ENCODE measurements at regions not wholly inside any gene's neighbourhood (a gene's known extent, or its start where the extent isn't known, plus 50 kb on each side); places are given as distances from the start of the nearest gene placed in this dataset.

DNA sequence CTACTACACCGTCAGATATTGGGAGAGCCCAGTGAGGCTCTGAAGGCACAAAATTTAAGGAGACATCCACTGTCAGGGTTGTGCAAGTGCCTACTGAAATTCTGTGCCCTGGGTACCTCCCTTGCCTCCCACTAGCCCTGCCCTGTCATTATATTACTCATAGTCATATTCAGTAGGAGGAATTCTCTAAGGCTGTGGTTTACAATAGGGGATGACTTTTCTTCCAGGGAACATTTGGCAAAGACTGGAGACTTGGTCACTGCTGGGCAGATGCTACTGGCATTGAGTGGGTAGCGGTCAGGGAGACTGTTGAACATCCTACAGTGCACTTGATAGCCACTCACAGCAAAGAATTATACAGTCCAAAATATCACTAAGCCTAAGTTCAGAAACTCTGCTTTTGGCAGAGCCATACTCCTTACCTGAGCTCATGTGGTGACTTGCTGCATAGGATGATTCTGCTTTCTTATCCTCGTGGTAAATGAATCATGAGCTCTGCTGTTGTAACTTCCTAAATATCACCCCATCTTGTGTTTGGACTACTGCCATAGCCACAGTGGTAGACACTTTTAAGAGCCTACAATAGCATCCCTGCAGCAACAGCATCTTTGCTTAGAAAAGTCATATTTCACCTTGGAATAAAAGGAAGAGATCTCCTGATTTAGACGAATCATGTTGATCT is 563.4 kb upstream of the PLXNA2 start:
- no peak for DNase-seq

DNA sequence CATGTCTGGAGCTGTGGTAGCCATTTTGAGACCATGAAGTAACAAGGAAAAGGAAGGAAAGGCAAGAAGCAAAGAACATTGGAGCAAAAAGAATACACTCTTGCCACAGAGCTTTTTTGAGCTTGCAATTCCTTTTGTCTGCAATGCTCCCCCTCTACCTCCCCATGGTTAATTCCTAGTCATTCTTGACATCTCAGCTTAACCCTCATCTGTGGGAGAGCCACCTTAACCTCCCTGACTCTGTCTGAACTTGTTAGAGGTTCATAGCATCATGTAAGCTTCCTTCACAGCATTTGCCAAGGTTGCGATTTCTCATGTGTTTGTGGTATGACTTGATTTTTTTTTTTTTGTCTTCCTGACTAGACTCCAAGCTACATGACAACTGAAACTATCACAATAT is 564.1 kb upstream of the PLXNA2 start:
- no peak for DNase-seq

DNA sequence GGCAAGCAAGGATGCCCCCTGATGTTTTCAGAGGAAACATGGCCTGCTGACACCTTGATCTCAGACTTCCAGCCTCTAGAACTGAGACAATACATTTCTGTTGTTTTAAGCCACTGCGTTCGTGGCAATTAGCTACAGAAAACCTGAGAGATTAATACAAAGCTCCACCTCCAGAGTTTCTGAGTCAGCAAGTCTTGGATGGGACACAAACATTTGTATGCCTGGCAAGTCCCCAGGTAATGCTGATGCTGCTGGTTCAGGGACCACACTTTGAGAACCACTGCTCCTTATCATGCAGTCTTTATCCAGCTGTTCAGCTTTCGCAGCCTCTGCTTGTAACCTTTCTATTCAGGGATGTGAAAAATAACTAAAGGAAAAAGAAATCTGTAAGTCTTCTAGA is 565.7 kb upstream of the PLXNA2 start:
- no peak for DNase-seq

DNA sequence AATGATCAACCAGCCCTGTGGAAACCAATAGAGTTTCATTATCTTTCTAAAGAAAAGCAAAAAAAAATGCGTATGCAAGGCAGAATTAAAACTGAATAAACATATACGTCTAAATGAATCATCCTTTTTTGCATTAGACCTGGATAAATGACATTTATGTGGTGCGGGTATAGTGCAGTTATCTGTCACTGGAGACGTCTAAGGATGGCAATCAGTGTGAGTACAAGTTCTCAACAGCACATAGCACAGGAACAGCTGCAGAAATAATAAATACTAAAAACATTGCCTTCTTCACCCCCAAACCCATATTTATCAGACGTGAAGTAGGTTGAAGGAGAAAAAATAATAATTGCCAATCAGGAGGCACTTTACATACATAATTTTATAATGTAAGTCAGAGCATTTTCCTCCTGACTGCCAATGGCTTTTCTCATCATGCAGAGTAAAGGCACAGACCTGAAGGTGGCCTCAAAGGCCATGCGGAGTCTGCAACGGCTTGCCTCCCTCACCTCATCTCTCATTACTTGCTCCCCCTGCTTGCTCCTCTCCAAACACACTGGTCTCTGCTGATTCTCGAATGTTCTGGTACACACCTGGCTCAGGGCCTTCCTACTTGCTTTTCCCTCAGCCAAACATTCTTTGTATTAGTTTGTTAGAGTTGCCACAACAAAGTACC is 574.7 kb upstream of the PLXNA2 start:
- DNase-seq, result no peak

- no peak for DNase-seq
These were observed 576.5 kb upstream of the PLXNA2 start for GRCh38 chr1:208820580-208821212.

DNA sequence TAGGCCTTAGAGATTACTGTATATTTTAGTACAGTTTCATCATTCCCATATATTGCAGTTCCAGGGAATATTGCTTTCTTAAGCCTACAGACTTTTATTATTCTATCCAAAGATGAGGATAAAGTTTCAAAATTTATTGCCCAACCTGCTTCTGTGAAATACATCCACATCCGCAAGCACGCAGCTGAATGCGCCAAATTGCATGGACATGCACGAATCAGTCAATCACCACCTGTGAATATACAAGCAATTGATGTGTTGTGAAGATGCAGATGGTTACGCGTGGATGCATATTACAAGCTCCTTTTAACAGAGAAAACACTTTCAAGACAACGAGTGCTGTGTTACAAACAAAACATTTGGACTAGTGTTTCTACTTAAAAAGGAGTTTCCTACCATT is 577.8 kb upstream of the PLXNA2 start:
- no peak for DNase-seq

DNA sequence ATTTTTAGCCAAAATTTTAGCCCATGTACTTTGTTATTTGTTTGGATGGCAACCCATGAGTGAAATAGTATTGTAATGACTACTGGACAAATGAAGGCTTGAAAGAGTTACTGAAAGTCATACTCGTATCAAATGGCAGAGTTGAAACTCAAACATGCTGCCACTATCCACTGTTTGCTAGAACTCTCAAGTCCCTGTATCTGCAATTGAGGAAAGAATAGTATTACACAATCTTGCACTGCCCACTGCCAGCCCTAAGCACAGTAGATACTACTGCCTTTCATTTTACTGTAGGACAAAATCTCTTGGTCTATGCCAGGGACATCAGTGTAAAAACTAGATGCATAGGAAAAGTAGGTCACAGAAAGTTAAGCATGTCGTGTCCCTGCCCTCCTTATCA is 581.1 kb upstream of the PLXNA2 start:
- DNase-seq, result no peak

DNA sequence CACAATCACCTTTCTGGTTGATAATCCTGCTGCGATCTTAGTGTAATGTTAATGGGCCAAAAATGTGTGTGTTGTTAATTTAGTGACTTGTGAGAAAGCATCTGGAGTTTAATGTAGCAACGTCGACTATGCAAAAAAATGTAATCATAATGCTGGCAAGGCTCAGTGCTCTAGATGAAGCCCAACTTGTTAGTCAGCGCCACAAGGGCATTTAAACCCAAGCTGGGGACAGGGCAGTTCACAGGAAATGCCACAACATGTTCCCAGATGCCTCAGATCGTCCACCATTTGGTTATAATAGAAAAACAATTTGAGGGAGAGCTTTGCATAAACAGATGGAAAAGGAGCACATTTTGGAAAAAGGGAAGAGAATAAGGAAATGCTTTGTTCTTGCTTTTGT is 585.4 kb upstream of the PLXNA2 start:
- DNase-seq, result no peak

- no peak for DNase-seq
These were observed 590.4 kb upstream of the PLXNA2 start for GRCh38 chr1:208834381-208835096.

DNA sequence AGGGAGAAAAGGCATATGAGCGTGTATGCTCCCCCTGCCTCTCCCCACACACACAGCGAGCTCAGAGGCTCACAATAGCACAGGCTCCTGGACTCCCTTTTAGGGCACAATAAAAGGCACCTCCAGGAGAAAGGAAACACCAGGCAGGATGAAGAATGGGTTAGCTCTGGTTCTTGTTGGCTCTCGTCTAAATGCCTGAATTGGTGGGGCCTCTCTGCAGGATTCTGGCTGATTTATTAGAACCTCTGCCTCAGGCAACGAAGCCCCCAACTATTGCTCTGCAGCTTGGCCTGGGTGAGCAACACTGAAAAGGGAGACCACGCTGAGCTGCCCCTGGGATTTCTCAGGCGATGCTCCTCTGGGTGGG is 590.9 kb upstream of the PLXNA2 start:
- DNase-seq, result no peak

GRCh38 chr1:208835781-208836180 is 591.6 kb upstream of the PLXNA2 start:
- no peak for DNase-seq

DNA sequence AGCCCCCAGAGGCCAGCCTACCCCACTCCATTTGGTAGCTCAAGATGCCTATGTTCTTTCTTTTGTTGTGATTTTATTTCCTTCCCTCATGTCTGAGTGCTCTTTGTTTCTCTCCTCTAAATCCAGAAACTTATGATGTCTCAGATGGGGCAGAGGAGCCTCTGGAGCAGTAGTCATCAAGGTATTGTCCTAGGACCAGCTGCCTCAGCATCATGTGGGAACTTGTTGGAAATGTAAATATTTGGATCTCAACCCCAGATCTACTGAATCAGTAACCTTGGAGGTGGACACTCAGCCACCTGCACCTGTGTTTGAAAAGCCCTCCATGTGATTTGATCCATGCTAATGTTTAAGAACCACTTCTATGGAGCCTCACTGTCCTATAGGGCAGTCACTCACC is 593.1 kb upstream of the PLXNA2 start:
- no peak for DNase-seq

- DNase-seq, result no peak
These were observed 597.3 kb upstream of the PLXNA2 start for GRCh38 chr1:208841436-208841835.

- no peak for DNase-seq
These were observed 598.3 kb upstream of the PLXNA2 start for GRCh38 chr1:208842451-208842850.

GRCh38 chr1:208844158-208844557 is 600.0 kb upstream of the PLXNA2 start:
- no peak for DNase-seq

- DNase-seq, result no peak
These were observed 604.7 kb upstream of the PLXNA2 start for GRCh38 chr1:208848854-208849253.

- DNase-seq, result no peak
These were observed 606.3 kb upstream of the PLXNA2 start for GRCh38 chr1:208850442-208850841.

DNA sequence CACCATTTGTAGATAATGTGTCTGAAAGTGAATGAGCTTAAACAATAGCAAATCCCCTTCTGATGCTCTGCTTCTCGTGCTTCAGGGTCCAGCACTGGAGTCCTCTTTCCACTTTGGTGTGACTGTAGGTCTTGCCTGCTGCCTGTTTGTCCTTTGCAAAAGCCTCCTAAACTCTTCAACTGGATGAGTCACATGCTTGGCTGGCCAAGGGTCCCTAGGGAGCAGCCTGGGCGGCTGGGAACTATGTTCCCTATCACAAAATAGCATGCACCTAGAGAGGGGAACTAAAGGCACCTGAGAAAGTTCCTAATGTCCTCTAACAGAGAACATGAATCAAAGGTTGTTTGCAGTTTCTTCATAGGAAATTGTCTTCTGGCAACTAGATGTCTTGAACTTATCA is 607.2 kb upstream of the PLXNA2 start:
- no peak for DNase-seq

GRCh38 chr1:208852911-208853310 is 608.7 kb upstream of the PLXNA2 start:
- DNase-seq, result no peak

DNA sequence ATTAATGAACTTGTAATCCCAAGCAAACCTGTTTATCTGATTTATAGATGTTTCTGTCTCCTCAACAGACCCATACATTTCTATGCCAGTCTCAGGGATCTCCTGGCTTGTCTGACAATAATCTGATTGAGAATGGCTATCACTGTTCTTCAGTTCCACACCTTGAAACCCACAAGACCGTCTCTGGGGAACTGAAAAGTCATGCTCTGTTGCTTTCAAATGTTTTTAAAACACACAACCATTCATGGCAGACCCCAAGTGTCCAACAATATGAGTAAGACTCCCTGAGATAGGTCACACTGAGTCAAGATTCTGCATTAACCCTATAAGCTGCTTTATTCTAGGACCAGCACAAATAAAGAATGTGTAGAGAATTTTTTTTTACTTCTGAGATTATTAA is 611.2 kb upstream of the PLXNA2 start:
- DNase-seq, result no peak

DNA sequence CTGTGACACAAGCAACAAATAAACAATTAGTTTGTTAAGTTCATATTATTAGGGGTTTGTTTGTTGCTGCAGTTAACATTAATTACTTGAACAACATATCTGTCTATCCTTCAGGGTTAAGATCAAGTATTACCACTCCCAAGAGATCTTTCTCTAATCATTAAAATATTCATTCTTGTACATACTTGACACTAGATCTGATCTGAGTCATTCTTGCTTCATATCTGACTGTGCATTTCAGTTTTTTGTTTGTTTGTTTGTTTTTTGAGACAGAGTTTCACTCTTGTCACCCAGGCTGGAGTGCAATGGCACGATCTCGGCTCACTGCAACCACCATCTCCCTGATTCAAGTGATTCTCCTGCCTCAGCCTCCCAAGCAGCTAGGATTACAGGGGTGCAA is 613.3 kb upstream of the PLXNA2 start:
- DNase-seq, result no peak

DNA sequence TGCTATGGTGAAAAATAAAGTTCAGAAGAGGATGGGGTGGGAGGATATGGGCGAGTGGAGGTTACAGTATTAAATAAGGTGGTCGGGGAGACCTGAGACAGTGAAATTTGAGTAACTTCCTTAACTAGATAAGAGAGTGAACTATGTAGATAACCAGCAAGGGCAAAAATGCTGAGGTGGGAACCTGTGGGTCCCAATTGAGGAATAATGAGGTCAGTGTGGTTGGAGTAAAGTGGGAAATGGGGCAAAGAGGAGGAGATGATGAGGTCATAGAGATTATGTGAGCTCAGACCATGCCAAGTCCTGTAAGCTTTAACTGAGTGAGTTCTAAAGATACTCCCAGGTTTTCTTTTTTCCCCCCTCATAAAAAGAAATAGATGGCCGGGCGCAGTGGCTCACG is 614.6 kb upstream of the PLXNA2 start:
- no peak for DNase-seq

GRCh38 chr1:208864366-208864965 is 620.3 kb upstream of the PLXNA2 start:
- no peak for DNase-seq

Measured in right hindlimb (tissue), 1 donor.